Thyroid gland (tissue), 4 donors: ENCODE measurements at regions not wholly inside any gene's neighbourhood (a gene's known extent, or its start where the extent isn't known, plus 50 kb on each side); places are given as distances from the start of the nearest gene placed in this dataset.

Source experiments
- POLR2A ChIP-seq, 2 donors: fragments of 450-650 bp; IDR thresholded peaks; one replicate each; pipeline ENCODE4 v1.6.1; 2017; ENCODE audit warnings: antibody characterized with exemption in 2 of 2, mild to moderate bottlenecking in 2 of 2, moderate library complexity in 1 of 2
- TF ChIP-seq, protein P1 (sequence below), 6 experiments: fragments of 200-600 bp in 3 of 6; fragments of 450-650 bp in 3 of 6; sonication (generic) in 3 of 6; IDR thresholded peaks; one replicate each; pipeline ENCODE4 v1.5.1; 2016 to 2019; ENCODE audit warnings: antibody characterized with exemption in 6 of 6, mild to moderate bottlenecking in 2 of 6, inconsistent platforms in 1 of 6, moderate library complexity in 1 of 6

DNA sequence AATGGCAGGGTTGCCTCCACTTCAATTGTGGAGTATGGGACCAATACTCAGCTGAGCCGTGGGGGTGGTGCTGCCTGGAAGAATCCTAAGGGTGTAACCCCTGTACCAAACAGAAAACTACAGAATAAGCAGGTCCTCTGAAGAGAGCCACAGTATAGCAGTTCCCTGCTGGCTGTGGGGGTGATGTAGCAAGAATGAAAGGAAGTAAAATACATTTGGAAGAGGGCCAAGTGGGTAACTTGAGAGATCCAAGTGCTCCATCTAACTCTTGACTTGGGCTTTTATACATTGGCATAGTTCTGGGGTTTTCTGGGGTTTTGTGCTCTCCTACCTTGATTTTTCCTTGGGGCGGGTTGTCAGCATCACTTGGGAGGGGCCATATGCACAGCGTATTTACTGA, 341.4 kb downstream of the OTOL1 start:
- TF ChIP-seq, protein P1, sequence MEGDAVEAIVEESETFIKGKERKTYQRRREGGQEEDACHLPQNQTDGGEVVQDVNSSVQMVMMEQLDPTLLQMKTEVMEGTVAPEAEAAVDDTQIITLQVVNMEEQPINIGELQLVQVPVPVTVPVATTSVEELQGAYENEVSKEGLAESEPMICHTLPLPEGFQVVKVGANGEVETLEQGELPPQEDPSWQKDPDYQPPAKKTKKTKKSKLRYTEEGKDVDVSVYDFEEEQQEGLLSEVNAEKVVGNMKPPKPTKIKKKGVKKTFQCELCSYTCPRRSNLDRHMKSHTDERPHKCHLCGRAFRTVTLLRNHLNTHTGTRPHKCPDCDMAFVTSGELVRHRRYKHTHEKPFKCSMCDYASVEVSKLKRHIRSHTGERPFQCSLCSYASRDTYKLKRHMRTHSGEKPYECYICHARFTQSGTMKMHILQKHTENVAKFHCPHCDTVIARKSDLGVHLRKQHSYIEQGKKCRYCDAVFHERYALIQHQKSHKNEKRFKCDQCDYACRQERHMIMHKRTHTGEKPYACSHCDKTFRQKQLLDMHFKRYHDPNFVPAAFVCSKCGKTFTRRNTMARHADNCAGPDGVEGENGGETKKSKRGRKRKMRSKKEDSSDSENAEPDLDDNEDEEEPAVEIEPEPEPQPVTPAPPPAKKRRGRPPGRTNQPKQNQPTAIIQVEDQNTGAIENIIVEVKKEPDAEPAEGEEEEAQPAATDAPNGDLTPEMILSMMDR (IDR thresholded peaks at IDR 0.05): no peak
- no peak for TF ChIP-seq POLR2A (IDR thresholded peaks at IDR 0.05)
